RWPE2 (cell line): ENCODE measurements at regions not wholly inside any gene's neighbourhood (a gene's known extent, or its start where the extent isn't known, plus 50 kb on each side); places are given as distances from the start of the nearest gene placed in this dataset.

Experiments
- ATAC-seq: fragments of 200-7000 bp; cut with Tn5 transposase; 3 replicates; pipeline ENCODE4 v1.9.1; 2021; ENCODE audit warnings: low read depth
- DNase-seq: peaks from one replicate; pipeline ENCODE4 v3.0.0-alpha.2; 2020; ENCODE audit warnings: low spot score
- H3K27ac ChIP-seq: fragments of 450-650 bp; 2 replicates; pipeline ENCODE4 v1.5.1; 2017; ENCODE audit warnings: mild to moderate bottlenecking; ENCODE audit not compliant: poor library complexity, severe bottlenecking
- H3K27me3 ChIP-seq: fragments of 250-450 bp; sonication (Bioruptor Pico); 2 replicates; pipeline ENCODE4 v1.5.1; 2021; ENCODE audit warnings: mild to moderate bottlenecking, moderate library complexity; ENCODE audit not compliant: insufficient read depth, poor library complexity, severe bottlenecking
- H3K36me3 ChIP-seq: fragments of 250-450 bp; sonication (Bioruptor Pico); 2 replicates; pipeline ENCODE4 v1.5.1; 2020; ENCODE audit warnings: low read depth, mild to moderate bottlenecking, moderate library complexity
- H3K4me1 ChIP-seq: fragments of 250-450 bp; sonication (Bioruptor Pico); 2 replicates; pipeline ENCODE4 v1.5.1; 2021; ENCODE audit warnings: mild to moderate bottlenecking, moderate library complexity; ENCODE audit not compliant: insufficient read depth, poor library complexity, severe bottlenecking
- H3K4me3 ChIP-seq: fragments of 250-450 bp; sonication (Bioruptor Pico); 2 replicates; pipeline ENCODE4 v1.5.1; 2021; ENCODE audit warnings: mild to moderate bottlenecking, moderate library complexity; ENCODE audit not compliant: severe bottlenecking
- H3K9me3 ChIP-seq: fragments of 250-450 bp; sonication (Bioruptor Pico); 2 replicates; pipeline ENCODE4 v1.5.1; 2021; ENCODE audit warnings: mild to moderate bottlenecking, moderate library complexity; ENCODE audit not compliant: severe bottlenecking
- TF ChIP-seq, protein P1 (sequence below): fragments of 450-650 bp; IDR thresholded peaks from one replicate; pipeline ENCODE4 v1.5.1; 2017; ENCODE audit warnings: mild to moderate bottlenecking, moderate library complexity; ENCODE audit not compliant: poor library complexity, severe bottlenecking

DNA sequence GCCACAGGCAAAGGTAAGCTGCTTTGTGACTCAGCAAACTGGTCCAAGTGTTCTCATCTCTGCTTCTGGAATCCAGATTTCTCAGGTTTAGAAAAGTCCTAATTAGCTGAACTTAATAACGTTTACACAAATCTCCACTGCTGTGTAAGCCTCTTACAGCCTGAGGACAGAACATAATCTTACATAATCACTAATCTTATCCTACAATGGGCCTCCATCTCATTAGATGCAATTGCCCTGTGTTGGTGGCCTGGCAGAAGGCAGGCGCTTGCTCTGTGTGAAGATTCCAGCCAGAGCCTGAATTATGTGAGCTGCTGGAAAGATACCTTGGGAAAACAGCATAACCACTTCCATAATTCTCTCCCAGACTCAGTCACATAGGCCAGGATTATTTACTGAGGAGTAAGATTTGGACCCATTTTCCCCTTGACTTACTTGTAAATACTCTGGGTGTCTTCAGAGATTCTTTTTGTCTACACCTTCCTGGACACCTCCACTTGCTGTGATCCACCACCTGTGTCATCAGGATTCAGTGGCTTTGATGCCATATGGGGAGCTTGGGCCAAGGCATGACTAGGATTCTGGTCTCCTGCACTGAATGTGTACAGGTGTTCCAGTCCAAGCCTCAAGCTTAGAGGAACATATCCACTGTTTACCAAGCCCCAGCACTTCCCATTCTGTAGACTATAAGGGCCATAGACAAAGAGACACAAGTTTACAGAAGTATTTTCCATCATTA lies 104.4 kb downstream of the C6orf118 start:
- Histone ChIP-seq H3K27me3 (no peaks in the 10 kb centered on the region), H3K4me1 (no peaks in the 10 kb centered on the region), H3K4me3 (no peak overlapping the region), H3K9me3 (no peaks in the 10 kb centered on the region), H3K27ac (no peak overlapping the region), H3K36me3 (no peaks in the 10 kb centered on the region)
- no peak for ATAC-seq
- no peak for DNase-seq
- TF ChIP-seq, protein P1, sequence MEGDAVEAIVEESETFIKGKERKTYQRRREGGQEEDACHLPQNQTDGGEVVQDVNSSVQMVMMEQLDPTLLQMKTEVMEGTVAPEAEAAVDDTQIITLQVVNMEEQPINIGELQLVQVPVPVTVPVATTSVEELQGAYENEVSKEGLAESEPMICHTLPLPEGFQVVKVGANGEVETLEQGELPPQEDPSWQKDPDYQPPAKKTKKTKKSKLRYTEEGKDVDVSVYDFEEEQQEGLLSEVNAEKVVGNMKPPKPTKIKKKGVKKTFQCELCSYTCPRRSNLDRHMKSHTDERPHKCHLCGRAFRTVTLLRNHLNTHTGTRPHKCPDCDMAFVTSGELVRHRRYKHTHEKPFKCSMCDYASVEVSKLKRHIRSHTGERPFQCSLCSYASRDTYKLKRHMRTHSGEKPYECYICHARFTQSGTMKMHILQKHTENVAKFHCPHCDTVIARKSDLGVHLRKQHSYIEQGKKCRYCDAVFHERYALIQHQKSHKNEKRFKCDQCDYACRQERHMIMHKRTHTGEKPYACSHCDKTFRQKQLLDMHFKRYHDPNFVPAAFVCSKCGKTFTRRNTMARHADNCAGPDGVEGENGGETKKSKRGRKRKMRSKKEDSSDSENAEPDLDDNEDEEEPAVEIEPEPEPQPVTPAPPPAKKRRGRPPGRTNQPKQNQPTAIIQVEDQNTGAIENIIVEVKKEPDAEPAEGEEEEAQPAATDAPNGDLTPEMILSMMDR: no peak

DNA sequence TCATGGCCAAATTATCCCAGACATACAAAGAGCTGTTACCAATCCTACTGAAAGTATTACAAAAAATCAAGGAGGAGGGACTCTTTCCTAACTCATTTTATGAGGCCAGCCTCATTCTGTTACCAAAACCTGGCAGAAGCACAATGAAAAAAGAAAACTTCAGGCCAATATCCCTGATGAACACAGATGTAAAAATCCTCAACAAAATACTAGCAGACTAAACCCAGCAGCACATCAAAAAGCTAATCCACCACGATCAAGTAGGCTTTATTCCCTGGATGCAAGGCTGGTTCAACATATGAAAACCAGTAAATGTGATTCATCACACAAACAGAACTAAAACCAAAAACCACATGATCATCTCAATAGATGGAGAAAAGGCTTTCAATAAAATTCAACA lies 109.2 kb downstream of the C6orf118 start:
- Histone ChIP-seq H3K4me1 (no peaks in the 10 kb centered on the region), H3K9me3 (no peaks in the 10 kb centered on the region), H3K27me3 (no peaks in the 10 kb centered on the region), H3K4me3 (no peak overlapping the region), H3K27ac (no peak overlapping the region), H3K36me3 (no peaks in the 10 kb centered on the region)
- no peak for DNase-seq
- TF ChIP-seq, protein P1: no peak
- no peak for ATAC-seq

DNA sequence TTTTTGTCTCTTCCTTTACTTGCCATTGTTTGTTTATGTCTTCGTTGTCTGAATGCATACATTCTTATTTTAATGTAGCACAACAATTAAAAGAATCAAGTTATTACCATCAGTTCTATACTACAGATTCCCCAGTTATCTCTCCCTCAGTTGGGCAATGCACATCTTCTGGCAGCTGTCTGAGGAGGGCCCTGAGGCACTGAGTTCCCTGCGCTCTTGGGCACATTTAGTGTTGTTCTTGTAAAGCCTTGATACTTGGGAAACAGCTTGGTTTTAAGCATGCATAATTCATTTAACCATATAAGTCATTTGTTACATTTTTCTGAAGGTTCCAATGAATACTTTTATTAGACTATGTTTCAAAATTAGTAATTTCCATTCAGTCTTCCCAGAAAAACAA lies 117.9 kb downstream of the C6orf118 start:
- no peak overlapping the region for H3K4me3 ChIP-seq
- no peaks in the 10 kb centered on the region for H3K27me3 ChIP-seq
- no peaks in the 10 kb centered on the region for H3K4me1 ChIP-seq
- TF ChIP-seq, protein P1: no peak
- no peak overlapping the region for H3K27ac ChIP-seq
- H3K36me3 ChIP-seq: no peaks in the 10 kb centered on the region
- DNase-seq (no peak), ATAC-seq (no peak)
- H3K9me3 ChIP-seq: no peaks in the 10 kb centered on the region

DNA sequence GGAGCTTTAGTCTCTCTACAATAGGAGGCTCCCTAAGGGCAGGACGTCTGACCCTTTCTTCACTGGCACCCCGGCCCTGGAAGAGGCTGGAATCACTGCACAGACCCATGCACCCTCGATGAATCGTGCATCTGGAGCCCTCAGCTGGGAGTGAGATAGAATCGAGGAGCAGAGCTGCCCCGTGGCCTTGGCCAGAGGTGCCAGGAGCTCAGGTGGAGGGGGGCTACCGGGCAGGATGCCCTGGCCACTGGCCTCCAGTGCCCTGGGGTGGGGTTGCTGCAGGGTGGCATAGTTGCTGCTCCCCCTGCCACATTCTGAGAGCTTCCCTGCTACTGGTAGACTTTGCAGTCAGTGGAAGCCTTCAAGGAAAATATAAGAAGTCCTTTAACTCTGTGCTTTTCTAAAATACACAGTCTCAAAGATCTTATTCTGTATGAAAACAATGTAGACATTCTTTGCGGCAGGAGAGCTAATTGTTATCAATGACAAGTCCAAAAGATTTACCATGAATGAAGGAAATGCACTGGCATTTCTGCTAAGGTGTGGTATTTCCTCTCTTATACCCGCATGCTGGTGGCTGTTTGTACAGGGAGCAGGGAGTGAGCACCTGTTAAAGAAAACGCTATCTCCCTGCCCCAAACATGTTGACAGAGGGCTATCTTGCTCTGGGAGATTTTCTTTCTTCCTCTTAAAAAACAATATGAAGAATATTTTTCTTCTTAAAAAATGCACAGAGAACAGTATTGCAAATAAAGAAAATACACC lies 122.8 kb downstream of the C6orf118 start:
- H3K9me3 ChIP-seq: no peaks in the 10 kb centered on the region
- H3K36me3 ChIP-seq: no peaks in the 10 kb centered on the region
- no peak overlapping the region for H3K4me3 ChIP-seq
- no peak for ATAC-seq
- peaks cover 13% of the 10 kb centered on the region for H3K4me1 ChIP-seq
- TF ChIP-seq, protein P1: no peak
- no peak overlapping the region for H3K27ac ChIP-seq
- no peaks in the 10 kb centered on the region for H3K27me3 ChIP-seq
- DNase-seq: no peak

DNA sequence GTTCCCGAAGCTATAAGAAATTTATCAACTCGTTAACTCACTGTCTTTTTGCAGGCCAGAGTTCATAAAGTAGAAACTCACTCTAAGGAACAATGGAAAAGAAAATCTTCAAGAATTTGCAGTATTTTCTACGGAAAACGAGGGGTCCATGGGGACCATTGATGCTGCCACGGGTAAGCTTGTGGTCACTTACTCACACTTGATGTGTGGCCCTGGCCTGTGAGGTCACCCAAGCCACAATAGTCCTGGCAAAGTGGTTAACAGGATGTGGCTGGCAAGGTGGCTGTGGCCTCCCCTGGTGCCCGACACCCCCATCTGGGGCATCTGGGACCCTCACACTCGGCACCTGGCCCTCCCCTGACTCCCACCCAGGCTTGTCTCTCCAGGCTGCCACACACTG lies 123.4 kb downstream of the C6orf118 start:
- ATAC-seq (no peak), DNase-seq (no peak)
- Histone ChIP-seq H3K4me1 (peaks cover 18% of the 10 kb centered on the region), H3K9me3 (no peaks in the 10 kb centered on the region), H3K27me3 (no peaks in the 10 kb centered on the region), H3K36me3 (no peaks in the 10 kb centered on the region), H3K4me3 (no peak overlapping the region), H3K27ac (no peak overlapping the region)
- TF ChIP-seq, protein P1: no peak
